H1 (cell line): ENCODE measurements at regions not wholly inside any gene's neighbourhood (a gene's known extent, or its start where the extent isn't known, plus 50 kb on each side); places are given as distances from the start of the nearest gene placed in this dataset.

Source experiments
- CHD2 ChIP-seq: IDR thresholded peaks from 2 replicates; pipeline ENCODE4 v1.6.1; 2012; ENCODE audit warnings: low read length, improper control_type of control experiment
- EGR1 ChIP-seq: IDR thresholded peaks from 2 replicates; pipeline ENCODE4 v1.6.1; 2011; ENCODE audit warnings: low read depth, low read length, borderline replicate concordance
- HDAC6 ChIP-seq: IDR thresholded peaks from one replicate; pipeline ENCODE4 v1.7.1; 2012; ENCODE audit warnings: low read depth, mild to moderate bottlenecking, inconsistent platforms, low read length, moderate library complexity
- TAF7 ChIP-seq: optimal IDR thresholded peaks from 2 replicates; pipeline ENCODE3; 2011; ENCODE audit warnings: low read depth, mild to moderate bottlenecking, inconsistent platforms, low read length, moderate library complexity, borderline replicate concordance
- TBP ChIP-seq: IDR thresholded peaks from 2 replicates; pipeline ENCODE4 v1.6.1; 2011; ENCODE audit warnings: low read depth, low read length, improper control_type of control experiment
- TEAD4 ChIP-seq: IDR thresholded peaks from 2 replicates; pipeline ENCODE4 v1.6.1; 2012; ENCODE audit warnings: low read depth, low read length, inconsistent platforms, mixed read lengths
- ZNF274 ChIP-seq: IDR thresholded peaks from 2 replicates; pipeline ENCODE4 v1.7.0; 2012; ENCODE audit warnings: low read length, borderline replicate concordance; ENCODE audit errors: extremely low read depth

GRCh38 chrX:56385960-56386359 is 153.8 kb downstream of the KLF8 start (continued):
- no peak for TF ChIP-seq CHD2
- no peak for TF ChIP-seq ZNF274
- no peak for TF ChIP-seq TBP
- no peak for TF ChIP-seq TAF7
- no peak for TF ChIP-seq EGR1
- no peak for TF ChIP-seq TEAD4
- no peak for TF ChIP-seq HDAC6
- TF ChIP-seq, all 59 proteins: peak for 0
